ENCODE measurements at regions not wholly inside any gene's neighbourhood (a gene's known extent, or its start where the extent isn't known, plus 50 kb on each side); places are given as distances from the start of the nearest gene placed in this dataset.
"Not testable (repeated sequence)": the region's sequence is repeated elsewhere in the genome, so short reads cannot be mapped to it uniquely, and the experiment has no call there.

- no peak for DNase-seq (ENCODE audit: low read depth)
Measured at GRCh38 chr5:33205079-33205478, 235.7 kb upstream of the TARS1 start.

GRCh38 chr5:33205727-33206410 is 234.9 kb upstream of the TARS1 start:
- DNase-seq (ENCODE audit: low read depth) = peak; percentile 74

DNA sequence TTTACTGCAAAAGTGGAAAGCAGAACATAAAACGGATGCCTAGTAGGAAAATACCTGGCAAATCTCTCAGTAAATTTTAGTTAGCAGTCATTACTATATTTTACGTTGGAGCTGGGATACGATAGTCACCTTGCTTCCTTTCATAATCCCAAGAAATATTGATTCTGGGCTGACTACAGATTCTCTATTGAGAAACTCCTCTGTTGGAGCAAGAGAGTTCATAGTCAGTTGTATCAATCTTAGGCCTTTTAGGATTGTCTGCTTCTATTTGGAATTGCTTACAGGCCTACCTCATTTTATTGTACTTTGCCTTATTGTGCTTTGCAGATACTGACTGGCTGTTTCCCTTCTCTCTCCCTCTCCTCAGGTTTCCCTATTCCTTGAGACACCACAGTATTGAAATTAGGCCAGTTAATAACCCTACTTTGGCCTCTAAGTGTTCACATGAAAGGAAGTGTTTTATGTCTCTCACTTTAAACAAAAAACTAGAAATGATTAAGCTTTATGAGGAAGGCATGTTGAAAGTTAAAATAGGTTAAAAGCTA is 233.7 kb upstream of the TARS1 start:
- no peak for DNase-seq (ENCODE audit: low read depth)

DNA sequence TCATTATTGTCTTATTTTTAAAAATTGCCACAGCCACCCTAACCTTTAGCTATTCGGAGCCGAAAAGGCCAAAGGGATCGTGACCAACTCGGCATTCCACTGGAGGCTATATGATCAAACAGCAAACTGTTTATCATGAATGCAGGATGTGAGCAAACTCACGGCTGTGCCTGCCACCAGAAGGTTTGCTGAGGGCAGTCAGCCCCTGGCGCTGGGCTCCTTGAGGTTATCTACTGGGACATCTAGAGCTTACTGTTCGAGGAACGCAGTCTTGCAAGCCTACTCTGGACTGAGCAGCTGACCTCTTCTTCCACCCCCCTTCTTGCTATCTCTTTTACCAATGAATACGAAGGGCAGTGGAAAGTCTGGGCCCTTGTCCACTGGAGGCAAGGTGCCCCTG is 231.5 kb upstream of the TARS1 start:
- DNase-seq (ENCODE audit: low read depth) = no peak

- not testable (repeated sequence) for DNase-seq (ENCODE audit: low read depth)
Measured at GRCh38 chr5:33210221-33210620, 230.5 kb upstream of the TARS1 start.

GRCh38 chr5:33210978-33211377 is 229.8 kb upstream of the TARS1 start:
- DNase-seq (ENCODE audit: low read depth) = no peak

GRCh38 chr5:33212439-33212838 is 228.3 kb upstream of the TARS1 start:
- DNase-seq (ENCODE audit: low read depth) = no peak

DNA sequence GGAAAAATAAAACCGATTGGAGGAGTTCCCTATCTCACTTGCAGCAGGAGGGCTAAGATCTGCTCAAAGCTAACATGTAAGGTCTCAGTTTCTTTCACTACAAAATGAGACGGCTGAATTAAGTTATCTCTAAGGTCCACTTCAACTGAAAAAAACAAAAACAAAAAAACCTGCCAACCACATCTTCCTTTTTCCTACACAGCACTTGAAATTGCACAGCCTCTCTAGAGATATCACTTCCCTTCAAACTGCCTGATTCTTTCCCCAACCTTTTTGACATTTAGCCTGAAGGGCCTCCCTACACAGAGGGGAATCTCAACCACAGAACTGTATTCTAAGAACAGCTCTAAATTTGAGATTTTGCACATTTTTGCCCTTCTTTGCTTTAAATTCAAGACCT is 227.9 kb upstream of the TARS1 start:
- DNase-seq (ENCODE audit: low read depth) = no peak

DNA sequence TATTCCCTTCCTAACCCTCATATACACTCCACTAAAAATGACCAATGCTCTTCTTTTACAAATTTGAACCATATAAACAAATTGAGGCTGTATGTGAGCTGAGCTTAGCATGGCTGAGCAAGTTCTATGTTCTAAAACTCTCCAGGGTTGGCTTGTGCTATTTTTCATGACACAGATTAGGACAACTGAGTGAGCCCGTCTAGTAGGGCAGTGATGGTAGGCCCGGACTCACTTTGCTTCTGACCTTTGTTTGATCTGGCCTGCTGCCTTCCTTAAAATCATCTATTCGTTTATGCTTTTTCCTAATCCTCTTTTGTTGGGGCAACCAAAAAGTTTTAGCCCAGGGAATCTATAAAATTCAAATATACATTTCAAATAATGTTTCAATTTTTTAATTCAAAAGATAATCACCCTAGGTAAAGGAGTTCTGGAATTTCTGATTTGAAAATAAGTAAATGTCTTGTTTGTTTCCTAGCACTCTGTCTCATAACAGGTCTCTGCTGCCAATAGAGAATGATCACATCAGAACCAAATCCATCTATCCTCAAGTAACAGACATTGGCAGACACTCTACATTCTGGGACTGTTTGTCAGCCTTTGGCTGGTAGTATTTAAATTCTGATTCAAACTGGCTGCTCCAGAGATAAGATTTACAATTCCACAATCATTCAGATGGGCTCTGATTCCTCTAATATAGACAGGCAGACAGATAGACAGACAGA is 217.0 kb upstream of the TARS1 start:
- no peak for DNase-seq (ENCODE audit: low read depth)

GRCh38 chr5:33224285-33224961 is 216.3 kb upstream of the TARS1 start:
- no peak for DNase-seq (ENCODE audit: low read depth)

- DNase-seq (ENCODE audit: low read depth) = no peak
Measured at GRCh38 chr5:33227247-33227646, 213.5 kb upstream of the TARS1 start.

- DNase-seq (ENCODE audit: low read depth) = no peak
Measured at GRCh38 chr5:33227746-33228145, 213.0 kb upstream of the TARS1 start.

- no peak for DNase-seq (ENCODE audit: low read depth)
Measured at GRCh38 chr5:33228149-33228548, 212.6 kb upstream of the TARS1 start.

- no peak for DNase-seq (ENCODE audit: low read depth)
Measured at GRCh38 chr5:33229216-33229615, 211.5 kb upstream of the TARS1 start.

- DNase-seq (ENCODE audit: low read depth) = no peak
Measured at GRCh38 chr5:33230467-33231078, 210.2 kb upstream of the TARS1 start.

DNA sequence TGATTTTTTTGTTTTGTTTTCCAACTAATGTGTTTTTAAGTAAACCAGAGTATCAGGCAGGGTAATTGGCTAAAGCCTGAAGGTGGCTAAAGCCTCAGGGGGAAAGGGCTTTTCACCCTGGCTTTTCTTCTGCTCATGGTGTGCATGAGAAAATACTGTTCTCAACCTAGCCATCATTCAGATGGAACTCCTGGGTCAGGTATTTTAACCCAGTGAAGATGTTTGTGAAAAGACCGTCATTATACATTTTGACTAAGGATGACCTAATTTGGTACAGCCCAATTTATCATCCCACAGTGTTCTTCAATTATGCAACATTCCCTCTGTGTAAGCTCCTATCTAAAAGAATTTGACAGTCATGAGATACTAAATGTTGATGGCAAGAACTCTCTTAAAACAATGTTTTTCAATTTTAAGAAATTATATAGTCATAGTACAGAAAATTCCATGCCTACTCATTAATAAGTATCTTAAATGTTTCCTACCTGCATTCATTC is 209.5 kb upstream of the TARS1 start:
- no peak for DNase-seq (ENCODE audit: low read depth)

- no peak for DNase-seq (ENCODE audit: low read depth)
Measured at GRCh38 chr5:33231935-33232334, 208.8 kb upstream of the TARS1 start.

GRCh38 chr5:33232731-33233505 is 207.8 kb upstream of the TARS1 start:
- no peak for DNase-seq (ENCODE audit: low read depth)

GRCh38 chr5:33235304-33235703 is 205.5 kb upstream of the TARS1 start:
- DNase-seq (ENCODE audit: low read depth) = no peak

GRCh38 chr5:33235824-33236223 is 204.9 kb upstream of the TARS1 start:
- no peak for DNase-seq (ENCODE audit: low read depth)

DNA sequence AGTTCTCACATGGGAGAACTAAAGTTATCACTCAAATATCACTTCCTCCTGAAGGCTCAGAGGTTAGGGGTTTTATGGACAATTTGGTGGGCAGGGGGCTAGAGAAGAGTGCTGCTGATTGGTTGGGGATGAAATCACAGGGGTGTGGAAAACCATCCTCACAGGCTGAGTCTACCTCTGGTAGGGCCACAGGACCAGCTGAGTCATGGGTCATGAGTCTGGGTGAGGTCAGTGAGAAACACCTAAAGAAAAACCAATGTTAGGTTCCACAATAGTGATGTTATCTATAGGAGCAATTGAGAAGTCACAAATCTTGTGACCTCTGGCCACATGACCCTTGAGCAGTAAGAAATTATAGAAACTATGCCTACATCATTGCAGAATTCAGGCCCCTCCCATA is 203.3 kb upstream of the TARS1 start:
- no peak for DNase-seq (ENCODE audit: low read depth)

All from myocyte (in vitro differentiated cells).